DMS153 (cell line): ENCODE measurements at regions not wholly inside any gene's neighbourhood (a gene's known extent, or its start where the extent isn't known, plus 50 kb on each side); places are given as distances from the start of the nearest gene placed in this dataset.

Experiments used
- DNase-seq: peaks from one replicate; lab custom pipeline; 2025; lab: John Stamatoyannopoulos, UW

DNA sequence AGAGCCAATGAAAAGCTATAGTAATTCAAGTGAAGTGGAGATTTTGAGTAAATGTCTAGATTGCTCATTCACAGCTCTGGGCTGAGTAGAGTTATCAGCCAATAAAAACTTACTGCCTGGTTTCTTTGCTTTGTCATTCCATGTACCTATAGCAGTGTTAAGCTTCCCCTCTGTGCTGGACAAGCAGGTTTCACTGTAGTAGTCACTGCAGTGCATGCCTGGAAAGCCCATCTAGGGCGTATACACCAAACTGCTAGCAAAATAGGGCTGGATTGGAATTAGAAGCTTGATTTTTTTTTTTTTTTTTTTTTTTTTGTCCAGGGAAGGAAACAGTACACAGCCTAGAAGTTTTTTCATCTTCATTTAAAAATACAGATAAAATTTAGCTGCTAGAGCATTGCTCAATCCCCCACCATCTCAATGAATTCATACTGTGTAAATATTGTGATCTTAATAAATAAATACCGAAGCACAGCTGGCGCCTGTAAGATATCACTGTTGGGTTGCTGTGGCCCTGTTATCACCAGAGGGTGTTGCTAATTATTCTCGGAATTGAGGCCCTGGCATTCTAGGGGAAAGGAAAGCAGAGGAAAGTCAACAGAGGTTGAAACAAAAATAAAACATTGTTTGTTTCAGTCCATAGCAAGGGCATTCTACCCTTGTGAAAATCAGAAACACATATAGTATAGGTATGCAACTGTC lies 968.5 kb upstream of the GJE1 start:
- DNase-seq: no peak

DNA sequence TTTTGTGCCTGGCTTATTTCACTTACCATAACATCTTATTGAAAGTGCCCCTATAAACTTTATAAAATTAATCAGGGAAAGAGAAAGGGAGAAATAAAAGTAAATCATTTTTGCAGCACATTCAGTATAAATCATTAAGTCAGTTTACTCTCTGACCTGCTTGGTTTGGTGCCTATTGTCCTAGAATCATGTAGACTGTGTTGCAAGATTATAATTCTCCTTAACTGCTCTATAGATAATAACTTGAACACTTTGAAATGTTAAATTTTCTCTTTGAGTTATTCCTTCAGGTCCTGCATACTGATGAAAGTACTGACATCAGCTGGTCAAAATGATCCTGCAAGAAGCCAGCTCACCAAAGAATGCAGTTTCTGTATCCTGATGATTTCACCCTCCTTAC lies 969.6 kb upstream of the GJE1 start:
- no peak for DNase-seq

DNA sequence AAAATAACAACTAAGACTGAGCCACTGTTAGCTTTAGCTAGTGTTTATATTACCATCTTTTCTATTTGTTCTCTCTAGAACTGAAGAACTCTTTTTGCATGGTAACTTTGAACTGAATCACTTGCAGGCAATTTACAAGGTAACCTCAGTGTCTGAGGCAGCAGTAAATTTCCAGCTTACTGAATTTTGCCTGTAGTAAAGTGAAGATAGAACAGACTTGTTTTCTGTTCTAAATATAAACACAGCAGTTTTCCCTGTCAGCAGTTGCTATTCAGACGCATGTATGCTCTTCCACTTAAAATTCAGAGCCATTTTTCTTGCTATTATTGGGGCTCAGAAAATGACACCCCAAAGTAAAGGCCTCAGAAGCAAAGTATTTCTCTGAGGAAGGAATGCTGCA lies 974.0 kb upstream of the GJE1 start:
- DNase-seq: no peak

DNA sequence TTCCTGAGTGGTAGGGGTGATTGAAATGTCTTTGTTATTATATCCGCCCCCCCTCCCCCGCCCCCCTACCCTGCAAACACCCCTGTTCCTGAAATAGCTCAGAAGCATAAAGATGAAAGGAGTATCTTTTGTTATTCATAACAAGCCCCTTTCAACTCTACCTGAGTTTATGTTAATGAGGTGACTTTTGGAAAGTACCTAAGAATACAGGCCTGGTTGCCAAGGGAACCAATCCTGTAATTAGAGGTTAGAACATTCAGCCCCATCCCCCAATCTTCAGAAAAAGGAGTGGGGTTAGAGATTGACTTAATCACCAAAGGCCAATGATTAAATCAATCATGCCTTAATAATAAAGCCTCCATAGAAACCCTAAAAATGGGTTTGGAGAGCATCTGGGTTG lies 979.2 kb upstream of the GJE1 start:
- DNase-seq: no peak

DNA sequence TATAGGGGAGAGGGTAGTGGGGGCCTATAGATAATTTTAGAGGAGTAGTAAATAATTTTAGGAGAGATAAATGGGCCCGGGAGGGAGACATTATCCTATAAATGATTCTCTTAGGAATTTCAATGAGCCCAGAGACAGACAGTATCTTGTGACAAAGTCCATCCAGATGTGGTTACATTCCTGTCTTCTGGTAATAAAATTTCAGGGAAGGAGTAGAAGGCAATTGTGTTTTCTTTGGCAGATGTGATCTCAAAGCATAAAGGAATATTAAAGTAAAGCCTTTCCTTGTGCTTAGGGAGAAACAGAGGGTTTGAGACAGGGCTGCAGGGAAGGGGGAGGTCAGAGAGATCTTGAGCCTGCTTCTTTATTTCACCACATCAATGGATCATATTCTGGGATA lies 979.8 kb upstream of the GJE1 start:
- DNase-seq: no peak

DNA sequence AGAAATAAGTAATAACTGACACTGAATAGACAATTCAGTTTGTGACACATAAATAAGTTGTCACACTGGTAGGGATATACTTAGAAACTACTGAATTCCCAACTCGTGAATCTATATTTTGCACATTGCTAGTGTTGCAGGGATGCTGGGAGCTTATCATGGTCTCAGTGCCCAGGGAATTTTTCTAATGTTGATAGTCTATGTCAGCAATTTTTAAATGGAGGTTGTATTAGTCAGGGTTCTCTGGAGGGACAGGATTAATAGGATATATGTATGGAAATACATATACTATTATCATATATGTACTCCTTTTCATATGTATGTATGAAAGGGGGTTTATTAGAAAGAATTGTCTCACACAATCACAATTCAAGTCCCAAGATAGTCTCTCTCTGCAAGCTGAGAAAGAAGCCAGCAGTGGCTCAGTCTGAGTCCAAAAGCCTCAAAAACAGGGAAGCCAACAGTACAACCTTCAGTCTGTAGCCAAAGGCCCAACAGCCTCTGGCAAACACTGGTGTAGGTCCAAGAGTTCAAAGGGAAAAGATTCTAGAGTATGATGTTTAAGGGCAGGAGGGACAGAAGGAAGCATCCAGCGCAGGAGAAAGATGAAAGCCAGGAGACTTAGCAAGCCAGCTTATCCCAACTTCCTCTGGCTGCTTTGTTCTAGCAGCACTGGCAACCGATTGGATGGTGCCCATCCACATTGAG lies 980.9 kb upstream of the GJE1 start:
- no peak for DNase-seq

DNA sequence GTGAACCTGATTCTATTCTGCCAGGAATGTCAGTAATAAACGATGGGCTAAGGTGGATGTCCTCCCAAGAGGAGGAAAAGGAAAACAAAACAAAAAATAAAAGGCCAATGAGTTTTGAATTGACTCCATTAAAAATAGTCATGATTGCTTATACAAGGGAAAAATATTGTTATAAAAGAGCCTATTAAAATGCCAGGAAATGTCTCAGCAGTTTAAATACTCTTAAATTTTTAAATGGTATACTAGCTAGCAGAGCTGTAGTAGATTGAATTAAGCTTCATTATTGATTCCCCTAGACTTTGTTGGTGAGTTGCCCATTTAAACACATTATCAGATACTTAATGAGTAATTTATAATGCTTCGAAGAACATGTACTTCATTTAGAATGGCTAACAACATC lies 990.9 kb upstream of the GJE1 start:
- no peak for DNase-seq

DNA sequence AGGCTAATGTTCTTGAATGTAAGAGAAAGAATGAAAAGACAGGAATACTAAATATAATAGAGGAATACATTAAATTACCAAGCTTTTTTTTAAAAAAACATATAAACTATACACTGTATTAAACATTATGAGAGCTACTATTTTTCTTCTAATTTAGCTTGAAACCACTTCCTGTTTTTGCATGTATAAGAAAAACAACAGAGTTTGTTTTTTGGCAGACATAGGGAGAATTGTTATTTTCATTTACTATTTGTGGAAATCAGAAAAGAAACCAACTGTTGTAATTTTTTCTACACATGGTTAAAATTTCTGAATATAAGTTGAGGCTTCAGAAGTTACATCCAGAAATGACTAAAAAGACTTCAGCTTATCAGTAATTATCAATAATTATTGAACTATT lies 991.8 kb upstream of the GJE1 start:
- no peak for DNase-seq

DNA sequence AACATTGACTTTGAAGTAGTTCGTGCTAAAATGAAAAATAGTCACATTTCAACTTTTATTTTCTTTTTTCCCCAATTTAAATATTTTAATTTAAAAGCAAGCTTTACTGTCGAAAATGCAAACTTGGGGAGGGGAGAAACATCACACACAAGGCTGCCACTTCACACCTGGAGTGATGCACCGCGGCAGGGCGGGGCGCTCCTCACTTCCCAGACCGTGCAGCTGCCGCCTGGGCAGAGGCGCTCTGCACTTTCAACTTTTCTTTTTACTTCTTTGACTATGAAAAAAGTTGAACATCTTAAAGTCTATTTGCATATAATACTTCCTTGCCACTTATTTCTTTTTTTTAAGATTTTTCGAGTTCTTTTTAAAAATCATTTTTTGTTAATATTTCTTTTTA lies 993.3 kb upstream of the GJE1 start:
- DNase-seq: no peak

DNA sequence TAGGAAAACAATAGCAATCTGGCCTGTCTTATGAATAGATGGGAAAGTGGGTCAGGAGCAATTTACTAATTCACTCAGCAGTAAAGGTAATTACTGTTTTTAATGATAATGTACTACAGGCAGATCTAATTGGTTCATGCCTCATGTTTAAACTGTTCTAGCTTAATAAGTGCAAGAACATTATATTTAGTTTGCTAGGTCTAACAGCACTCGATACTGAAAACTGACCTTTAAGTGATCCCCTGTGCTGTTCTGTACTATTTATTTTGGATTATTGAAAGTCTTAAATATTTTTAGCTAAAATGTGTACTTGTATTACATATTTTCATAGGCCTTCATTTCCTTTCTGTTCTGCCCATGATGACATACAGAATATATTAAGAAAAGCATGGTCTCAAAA lies 998.0 kb upstream of the GJE1 start:
- DNase-seq: no peak

DNA sequence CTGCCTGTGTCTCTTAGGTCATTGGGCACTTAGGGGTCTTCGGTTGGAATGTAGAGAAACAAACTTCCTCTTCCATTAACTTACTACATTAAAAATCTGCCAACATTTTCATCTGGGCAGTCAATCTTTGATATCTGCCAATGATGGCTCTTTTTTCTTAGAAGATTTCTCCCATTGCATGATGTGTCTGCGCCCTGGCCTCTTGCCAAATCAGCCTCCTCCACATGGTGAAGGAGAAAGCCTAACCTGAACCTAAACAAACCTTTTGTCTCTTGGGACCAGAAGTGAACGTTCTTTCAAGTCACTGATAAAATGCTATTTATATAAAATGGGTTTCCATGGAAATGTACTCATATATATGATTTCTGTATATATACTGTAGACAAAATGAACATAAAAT lies 998.9 kb upstream of the GJE1 start:
- DNase-seq: no peak

DNA sequence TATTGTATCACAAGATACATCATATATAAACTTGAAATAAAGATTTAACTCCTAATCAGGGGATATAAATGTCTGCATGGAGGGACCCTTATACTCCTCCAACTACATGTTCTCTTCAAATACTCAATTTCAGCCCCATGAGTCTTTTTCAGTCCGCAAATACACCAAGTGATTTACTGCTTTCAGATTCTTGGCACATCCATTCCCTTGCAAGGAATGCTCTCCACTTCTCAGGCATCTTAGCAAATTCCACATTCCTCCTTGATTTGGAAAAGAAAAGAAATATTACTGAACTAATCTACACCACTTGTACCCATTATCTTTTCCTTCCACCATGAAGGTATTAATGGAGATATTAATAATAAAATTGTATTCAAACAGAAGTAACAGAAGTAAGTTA lies 999.4 kb upstream of the GJE1 start:
- no peak for DNase-seq

DNA sequence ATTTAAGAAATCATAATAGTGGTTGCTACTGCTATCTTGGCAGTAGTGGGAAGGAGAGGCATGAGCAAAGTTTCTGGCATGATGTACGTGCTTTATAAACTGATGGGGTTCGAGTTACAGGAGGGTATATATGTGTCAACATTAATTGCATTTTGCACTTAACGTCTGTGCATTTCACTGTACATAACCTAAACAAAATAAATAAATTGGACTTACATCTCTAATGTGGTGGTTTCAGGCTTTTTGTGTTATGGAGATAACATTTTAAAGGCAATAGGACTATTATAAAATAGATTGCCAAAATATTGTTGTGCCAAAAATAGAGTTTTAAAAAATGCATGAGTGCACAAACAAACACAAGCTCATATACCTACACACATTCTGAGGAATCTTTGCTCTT lies 1001.1 kb upstream of the GJE1 start:
- DNase-seq: no peak

DNA sequence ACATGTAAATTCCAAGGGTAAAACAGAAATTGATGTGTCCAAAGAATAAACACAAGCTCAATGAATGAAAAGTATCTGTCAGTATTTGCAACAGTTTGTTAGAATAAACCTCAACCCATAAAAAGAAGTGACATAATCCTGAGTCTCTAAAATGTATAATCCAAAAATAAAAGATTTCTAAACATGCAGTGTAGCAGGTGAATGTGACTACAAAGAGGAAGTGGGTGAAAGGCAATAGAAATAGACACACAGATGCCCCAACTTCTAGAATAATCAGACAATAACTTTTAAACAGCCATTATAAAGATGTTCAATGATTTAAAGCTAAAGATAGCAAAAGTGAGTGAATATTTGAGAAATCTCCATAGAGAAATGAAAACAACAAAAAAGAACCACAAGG lies 1009.2 kb upstream of the GJE1 start:
- DNase-seq: no peak

DNA sequence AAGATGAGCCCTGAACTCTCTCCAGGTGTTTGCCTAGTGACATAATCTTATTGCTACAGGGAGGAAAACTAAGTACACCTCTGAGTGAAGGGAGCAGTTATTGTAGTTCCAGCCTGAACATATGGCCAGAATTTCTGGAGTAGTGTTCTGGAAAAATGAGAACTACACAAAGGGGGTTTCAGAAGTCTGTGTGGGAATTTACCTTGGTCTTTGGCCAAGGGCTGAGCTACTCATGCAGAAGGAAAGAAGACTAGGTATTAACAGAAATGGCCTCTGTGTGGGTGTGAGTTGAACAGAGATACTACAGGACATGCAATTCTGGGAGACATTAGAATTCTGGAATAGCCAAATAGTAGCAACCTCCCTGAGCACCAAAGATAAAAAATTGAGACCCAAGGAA lies 1009.7 kb upstream of the GJE1 start:
- no peak for DNase-seq

DNA sequence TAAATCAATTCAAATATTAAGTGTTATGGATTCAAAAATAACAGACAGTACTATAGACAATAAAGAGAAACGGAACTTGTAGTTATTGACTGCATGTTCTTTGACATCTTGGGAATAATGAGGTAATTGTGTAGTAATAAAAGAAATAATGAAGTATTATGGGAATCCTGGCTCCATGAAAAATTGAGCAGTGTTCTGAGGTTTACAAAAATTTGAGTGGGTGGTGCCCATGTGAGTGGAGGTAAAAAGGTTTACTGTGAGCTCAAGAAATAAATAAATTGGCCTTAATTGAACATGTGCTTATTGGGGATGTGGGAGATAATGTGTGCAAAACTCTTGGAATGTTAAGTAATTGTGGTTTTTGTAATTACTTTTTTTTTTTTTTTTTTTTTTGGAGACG lies 1013.7 kb upstream of the GJE1 start:
- no peak for DNase-seq

DNA sequence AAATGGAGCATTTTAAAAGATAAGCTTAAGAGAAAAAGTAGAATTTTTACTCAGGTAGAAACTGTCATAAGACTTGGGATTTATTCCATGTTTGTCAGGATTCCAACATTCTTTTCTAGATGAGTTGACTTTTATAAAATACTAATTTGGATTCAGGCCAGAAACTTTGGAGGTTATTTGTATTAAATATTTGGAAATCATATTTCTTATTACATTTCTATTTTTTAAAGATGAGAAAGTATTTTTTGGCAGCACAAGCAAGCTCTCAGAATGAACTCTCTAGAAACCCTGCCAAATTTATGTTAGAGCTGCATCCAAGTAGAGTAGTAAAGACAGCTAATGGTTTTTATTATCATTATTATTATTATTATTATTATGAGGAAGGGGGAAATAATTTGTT lies 1014.9 kb upstream of the GJE1 start:
- no peak for DNase-seq

DNA sequence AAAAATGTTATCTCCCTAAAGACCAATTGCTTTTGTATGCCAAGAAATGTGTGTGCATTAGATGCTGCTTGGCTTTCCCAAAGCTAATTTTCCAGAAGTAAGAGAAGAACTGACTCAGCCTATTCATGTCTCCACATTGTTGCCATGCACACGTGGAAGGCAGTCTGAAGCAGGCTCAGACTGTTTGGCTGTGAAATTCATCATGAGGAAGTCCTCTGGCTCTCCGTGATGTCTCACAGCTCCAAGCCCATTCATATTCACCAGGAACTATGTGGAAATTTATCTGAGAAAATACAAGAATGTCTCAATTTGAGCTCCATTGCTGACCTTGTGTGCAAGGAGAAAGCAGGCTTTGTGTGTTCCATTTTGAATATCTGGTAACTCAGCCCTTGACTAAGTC lies 1022.2 kb upstream of the GJE1 start:
- no peak for DNase-seq

DNA sequence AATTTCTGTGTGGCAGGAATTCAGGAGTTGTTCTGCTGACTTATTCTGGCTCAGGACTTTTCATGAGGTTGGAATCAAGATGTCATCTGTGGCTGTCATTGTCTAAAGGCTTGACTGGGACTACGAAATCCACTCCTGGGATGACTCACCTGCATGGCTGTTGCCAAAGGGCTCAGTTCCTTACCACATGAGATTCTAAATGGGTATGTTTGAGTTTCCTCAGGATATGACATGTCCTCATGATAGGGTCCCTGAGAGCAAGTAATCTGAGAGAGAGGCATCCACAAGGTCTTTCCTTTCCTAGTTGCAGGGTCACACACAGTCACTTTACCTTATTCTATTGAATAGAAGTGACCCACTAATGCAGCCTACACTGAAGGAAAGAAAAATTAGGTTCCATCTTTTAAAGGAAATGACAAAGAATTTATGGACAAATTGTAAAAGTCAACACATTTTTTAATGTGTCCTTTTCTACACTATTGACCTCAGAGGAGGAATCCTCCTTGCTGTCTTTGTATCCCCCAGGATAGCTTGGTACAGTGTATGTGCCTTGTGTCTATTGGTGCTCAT lies 1025.0 kb upstream of the GJE1 start:
- no peak for DNase-seq

DNA sequence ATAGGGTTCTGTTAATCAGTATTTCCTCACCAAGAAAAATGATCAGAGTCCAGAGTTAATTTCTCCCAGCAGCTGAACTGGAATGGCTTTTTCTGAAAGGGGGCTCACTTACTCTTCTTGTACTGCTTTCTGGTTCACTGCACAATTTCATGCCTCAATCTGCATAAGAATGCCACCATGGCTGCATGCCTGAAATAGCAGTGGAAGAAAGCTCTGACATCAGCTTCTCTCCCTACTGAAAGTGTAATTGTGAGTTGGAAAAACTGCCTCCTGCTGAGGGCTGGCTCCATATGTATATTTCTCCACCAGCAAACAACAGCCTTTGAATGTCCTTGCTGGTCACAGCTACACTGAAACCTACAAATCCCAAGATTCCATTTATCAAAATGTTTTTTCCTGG lies 1027.2 kb upstream of the GJE1 start:
- DNase-seq: no peak

DNA sequence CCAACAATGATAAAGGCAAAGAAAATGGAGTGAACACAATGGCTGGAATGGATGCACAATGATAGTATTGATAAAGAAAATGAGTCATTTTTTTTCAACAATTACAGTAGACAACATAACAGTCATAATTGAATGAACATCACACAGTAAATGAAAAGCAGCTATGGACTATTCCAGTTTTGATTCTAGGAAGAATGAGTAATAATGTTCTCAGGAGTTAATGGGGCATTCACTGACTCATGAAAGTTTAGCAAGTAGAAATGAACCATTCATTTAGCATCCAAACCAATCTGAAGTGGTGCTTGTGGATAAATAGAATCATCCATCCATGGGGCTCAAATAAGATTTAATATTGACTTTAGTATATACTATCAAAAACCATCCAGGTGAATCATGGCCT lies 1029.5 kb upstream of the GJE1 start:
- peak; percentile 32 for DNase-seq

DNA sequence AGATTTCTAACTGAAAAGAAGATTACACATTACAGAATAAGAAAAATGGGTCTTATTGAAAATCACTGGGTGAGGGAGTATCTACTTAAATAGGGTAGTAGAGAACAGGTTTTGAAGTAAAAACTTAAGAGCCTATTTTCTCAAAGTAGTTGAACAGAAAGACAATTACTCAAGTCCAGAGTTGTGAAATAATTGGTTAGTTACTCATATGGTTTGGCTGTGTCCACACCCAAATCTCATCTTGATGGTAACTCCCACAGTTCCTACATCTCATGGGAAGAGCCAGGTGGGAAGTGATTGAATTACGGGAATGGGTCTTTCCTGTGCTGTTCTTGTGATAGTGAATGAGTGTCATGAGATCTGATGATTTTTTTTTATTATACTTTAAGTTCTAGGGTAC lies 1035.3 kb upstream of the GJE1 start:
- DNase-seq: no peak

DNA sequence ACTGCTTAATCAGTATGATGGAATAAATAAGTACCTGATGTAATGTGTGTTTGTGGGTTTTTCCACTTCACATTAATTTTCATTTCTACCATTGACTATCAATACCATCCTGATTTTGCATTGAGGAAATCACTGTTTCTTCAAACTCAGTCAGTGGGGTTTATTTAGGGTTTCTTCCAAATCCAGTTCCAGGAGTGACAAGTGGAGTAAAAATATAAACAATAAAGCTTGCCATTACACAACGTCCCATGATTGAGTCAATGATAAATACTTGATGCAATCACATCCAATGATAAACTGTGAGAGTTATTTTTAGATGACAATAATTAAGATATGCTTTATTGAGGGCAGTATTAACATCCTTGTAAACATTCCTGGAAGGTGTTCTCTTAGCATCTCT lies 1037.4 kb upstream of the GJE1 start:
- DNase-seq: no peak

DNA sequence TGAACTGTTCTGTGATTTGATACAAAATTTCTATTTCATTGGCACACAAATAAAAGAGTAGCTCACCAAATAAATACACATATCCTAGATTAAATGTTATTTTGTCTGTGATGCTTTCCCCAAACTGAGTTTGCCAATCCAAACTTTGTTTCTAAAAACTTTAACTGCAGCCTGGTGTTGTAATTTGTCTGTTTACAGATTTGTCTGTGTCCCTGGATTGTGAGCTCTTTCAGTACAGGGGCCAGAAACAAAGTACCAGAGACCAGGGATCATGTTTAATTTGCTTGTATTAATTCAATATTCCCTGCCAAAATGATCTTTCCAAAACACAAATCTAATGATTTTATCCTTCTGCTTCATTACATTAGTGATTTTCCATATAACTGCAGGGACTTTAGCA lies 1044.6 kb upstream of the GJE1 start:
- DNase-seq: no peak
